DMS153 (cell line): ENCODE measurements at regions not wholly inside any gene's neighbourhood (a gene's known extent, or its start where the extent isn't known, plus 50 kb on each side); places are given as distances from the start of the nearest gene placed in this dataset.
A peak's percentile ranks its signal among the peaks of the same experiment; 100 is the strongest.
"Not testable (repeated sequence)": the region's sequence is repeated elsewhere in the genome, so short reads cannot be mapped to it uniquely, and the experiment has no call there.

Experiments
- DNase-seq: peaks from one replicate; lab custom pipeline; 2025; lab: John Stamatoyannopoulos, UW

DNA sequence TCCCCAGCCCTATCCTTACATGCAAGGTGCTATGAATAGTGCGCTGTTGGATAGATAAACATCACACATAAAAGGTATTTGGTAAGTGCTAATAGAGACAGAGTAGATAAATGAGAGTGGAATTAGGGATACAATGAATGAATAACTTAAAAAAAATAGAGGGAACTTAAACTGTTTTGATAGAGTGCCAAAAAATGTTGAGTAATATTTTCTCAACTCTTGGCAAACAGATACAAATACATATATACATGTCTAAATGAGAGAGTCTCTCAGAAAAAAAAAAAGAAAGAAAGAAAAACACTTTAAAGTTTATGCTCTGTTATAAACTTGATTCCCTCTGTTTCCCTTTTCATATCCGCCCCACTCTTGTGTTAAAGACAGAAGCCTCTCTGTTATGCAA lies 667.4 kb downstream of the ROBO2 start:
- DNase-seq, result no peak

DNA sequence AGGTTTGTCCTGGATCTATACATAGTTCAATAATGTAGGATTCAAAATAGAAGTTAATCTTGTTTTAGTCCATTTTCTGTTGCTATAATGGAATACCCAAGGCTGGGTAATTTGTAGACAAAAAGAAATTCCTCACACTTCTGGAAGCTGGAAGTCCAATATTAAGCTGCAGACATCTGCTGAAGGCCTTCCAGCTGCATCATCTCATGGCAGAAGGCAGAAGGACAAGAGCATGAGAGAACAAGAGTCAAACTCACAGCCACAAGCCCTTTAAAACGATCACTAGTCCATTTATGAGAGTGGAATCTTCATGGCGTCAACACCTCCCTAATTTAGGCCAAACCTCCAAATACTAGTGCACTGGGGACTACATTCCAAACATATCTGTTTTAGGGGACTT lies 669.3 kb downstream of the ROBO2 start:
- no peak for DNase-seq

GRCh38 chr3:77718311-77718710 lies 678.4 kb downstream of the ROBO2 start:
- no peak for DNase-seq

DNA sequence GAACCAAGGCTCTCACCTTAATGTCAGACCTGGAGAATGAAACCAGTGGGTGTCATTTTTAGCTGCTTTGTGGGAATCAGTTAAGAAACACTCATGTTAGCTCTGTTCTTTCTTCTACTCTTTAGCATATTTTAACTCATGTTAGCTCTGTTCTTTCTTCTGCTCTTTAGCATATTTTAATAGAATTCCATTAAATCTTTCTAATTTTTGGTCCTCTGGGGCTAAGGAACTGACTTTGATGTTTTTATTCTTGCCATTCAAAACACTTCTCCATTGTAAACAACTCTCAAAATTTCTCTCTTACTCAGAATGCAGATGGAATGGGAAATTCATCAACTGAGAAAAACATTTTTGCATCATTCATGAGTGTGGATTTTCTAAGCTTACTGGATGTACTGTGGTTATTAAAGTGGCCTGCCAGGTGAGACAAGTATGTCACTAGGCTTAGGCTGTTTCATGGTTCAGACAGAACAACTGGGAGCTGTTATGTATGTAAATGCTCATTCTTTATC lies 680.6 kb downstream of the ROBO2 start:
- DNase-seq, result no peak

DNA sequence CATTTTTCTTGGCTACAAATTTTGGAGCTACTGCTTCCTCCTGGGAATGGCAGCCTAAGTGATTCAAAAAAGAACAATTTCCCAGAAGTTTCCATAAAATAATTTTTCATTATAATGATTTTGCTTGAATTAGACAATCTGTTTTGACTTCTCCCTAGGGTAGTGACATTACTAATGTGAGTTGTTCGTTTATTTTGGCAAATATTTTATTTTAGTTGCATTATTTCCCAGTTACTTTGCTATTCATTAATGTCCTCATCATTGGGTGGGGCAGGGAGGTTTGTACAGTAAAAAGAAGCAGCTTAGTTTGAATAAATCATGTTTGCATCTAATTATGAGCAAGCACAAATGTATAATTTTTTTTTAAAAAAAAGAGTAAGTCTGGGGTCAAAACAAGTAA lies 686.6 kb downstream of the ROBO2 start:
- DNase-seq, result no peak

DNA sequence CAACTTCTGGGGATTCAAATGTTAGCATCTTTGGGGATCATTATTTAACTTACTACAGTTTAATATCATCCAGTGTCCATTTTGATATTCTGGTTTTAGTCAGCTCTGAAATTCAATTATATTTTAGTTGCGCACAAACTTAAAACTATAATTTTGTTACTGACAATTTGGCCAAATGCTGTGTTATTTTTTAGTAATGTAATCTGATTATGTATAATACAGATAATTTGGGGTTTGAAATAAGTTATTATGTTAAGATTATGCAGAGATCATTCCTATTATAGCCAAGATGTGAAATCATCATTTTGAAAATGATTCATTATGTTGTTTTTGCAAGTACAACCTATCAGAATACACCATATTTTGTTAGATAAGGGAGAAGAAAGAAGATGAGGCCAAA lies 706.1 kb downstream of the ROBO2 start:
- no peak for DNase-seq

GRCh38 chr3:77746892-77747291 lies 707.0 kb downstream of the ROBO2 start:
- no peak for DNase-seq

- not testable (repeated sequence) for DNase-seq
Measured at GRCh38 chr3:77756397-77756975, 716.6 kb downstream of the ROBO2 start.

GRCh38 chr3:77772459-77772858 lies 732.6 kb downstream of the ROBO2 start:
- DNase-seq, result no peak

- DNase-seq, result no peak
Measured at GRCh38 chr3:77773084-77773483, 733.2 kb downstream of the ROBO2 start.

DNA sequence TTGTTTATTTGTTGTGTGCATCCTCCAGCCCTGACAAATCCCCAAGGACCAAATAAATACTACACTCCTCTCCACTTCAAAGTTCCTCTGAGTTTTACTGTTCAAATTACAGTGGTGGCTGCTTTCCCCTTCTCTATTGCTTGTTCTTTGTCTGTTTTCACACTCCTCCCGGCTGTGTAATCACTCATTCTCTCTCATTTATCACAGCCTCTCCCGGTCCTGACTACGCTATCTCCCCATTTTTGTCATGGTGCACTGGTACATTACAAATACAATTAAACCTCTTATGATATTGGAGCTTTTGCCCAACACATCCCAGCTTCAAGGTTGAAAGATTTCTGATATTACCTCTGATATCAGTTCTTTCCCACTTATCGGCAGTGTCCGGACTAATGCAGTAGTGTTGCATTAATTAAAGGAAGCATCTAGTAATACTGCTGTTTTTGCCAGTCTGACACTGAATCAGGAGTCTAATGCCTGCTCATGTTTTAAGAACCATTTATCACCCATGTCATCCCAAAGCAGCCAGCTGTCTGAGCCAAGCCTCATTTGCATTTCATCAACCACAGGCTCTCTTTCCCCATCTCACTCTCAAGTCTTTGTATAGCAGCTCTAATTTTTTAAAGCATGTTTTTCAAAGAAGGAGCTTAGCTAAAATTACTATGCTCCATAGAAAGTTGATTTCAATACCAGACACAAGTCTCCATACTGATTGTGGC lies 740.5 kb downstream of the ROBO2 start:
- no peak for DNase-seq

DNA sequence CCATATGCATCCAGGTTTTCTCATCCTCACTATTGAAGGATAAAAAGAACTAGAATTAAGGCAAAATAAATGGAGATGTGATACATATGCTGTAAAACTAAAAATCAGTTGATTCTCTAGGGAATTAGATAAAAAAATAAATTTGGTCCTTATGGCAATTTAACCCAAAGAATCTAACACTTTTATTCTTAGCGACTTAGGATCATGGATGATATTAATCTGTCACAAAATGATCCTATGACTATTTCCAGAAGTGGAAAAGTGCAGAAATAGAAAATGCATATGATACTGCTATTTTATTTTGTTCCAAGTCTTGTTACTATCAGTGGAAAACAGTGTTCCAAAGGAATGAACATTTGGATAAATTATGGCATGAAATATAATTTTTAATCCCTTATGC lies 746.3 kb downstream of the ROBO2 start:
- DNase-seq, result no peak

- DNase-seq, result peak; percentile 46
Measured at GRCh38 chr3:77795013-77795412, 755.1 kb downstream of the ROBO2 start.

DNA sequence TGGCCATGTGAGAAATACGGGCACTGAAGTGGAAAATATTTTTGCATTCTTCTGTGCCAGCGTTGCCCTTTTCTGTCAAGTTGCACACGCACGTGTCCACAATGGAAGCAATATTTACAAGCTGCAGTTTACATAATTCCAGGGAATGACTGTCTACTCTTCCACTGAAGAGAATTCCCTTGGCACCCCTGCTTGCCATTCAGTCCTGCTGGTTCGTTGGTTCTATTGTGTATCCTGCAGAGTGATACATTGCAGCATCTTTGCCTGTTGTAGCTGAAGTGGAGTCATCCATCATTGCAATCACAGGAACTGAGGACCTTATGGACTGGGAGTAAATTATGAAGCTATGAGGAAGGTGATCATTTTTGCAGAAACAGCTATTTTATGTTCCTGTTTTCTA lies 759.4 kb downstream of the ROBO2 start:
- DNase-seq, result peak; percentile 38

- DNase-seq, result no peak
Measured at GRCh38 chr3:77800893-77801292, 761.0 kb downstream of the ROBO2 start.

DNA sequence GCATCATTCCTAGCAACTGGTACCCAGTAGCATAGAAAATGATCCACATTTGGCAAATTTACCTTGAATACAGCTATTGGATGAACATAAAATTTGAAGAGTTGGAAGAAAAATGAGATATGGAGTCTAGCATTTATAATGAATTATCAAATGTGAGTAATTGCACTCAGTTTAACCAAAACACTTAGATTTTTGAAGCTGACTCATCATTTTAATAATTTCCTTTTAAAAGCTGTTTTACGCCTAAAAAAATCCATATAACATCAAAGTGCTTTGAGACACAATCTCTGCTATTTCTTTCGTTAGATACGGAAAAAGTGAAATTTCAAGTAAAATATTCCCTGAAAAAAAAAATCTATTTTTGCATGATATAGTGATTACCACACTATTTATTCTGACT lies 767.4 kb downstream of the ROBO2 start:
- DNase-seq, result no peak

DNA sequence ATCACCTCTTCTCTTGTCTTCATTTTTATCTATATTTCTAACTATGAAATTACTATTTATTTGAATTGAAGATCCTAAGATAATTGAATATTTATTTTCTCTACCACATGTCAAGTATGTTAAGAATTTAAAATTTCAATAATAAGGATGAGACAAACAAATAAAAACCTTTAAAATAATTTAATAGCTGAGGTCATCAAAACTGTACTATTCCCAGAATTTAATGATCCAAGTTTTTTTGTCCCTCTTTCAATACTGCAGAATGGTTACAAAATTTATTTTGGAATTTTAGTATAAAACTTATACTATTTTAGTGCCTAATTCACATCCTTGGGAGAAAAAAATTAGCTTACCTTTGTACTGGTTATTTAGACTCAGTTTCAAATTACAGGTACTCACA lies 774.9 kb downstream of the ROBO2 start:
- DNase-seq, result no peak

DNA sequence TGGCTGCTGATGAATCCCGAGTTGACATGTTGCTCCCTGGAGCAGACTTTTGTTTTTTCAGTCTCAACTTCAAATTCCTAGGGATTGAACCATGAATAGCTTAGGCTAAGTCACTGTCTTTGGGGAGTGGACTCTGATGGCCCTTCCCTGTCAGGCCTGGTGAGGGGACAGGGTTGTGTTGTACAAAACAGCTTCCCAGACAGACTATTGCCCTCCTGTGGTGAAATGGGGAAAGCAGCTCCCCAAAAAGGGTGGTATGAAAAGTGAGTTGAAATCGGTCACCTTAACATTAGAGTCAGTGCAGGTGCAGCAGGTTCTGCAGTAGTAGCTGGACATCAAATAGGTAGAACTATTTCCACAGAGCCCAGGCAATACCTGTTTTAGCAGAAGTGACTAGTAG lies 775.6 kb downstream of the ROBO2 start:
- DNase-seq, result no peak

- DNase-seq, result no peak
Measured at GRCh38 chr3:77816366-77816765, 776.5 kb downstream of the ROBO2 start.

- no peak for DNase-seq
Measured at GRCh38 chr3:77825001-77825827, 785.3 kb downstream of the ROBO2 start.

- DNase-seq, result no peak
Measured at GRCh38 chr3:77835921-77836320, 796.0 kb downstream of the ROBO2 start.

DNA sequence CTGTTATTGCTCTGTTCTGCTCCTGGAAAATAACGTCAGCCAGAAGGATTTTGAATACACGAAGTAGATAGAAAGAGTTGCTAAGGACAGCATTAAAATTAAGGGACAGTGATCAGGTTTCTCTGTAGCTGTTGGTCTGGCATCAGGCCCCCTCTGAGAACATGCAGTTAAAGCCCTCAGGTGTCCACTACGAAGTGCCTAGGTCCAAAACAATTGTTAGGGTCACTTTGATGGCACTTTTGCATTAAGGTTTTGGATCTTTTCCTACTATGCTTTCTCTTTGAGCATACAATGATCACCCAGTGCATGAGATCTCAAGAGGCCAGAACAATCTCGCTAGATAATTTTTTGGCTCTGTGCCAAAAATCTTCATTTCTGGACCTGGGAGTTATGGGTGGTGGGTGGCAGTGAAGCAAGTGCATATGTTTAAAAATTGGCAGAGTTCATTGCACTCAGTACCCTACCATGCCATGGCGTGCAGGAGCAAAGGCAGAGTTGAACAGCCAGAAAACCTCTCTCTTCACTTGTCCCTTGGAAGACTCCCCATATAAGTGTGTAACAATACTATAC lies 797.6 kb downstream of the ROBO2 start:
- DNase-seq, result no peak

DNA sequence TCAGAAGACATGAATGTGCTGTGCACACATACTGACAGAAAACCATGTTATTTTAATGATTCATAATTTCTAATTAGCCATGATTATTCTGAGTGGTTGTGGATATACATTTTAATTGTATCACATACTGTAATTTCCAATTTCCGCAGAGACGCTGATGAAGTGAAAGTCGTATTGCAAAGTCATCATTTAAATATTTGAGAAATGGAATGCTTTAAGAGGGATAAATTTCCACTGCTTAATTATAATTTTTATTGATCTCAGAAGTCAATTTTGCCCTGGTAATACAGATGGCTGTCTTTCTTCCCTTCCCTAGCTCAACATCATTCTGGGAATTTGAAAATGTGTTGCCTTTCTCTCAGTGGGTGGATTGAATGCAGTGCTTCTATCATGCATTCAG lies 819.3 kb downstream of the ROBO2 start:
- no peak for DNase-seq
